Thoracic aorta (tissue), 2 donors: ENCODE measurements at regions not wholly inside any gene's neighbourhood (a gene's known extent, or its start where the extent isn't known, plus 50 kb on each side); places are given as distances from the start of the nearest gene placed in this dataset.

Experiments
- ATAC-seq: fragments of 150-250 bp; one replicate; pipeline ENCODE4 v1.8.0; 2017; ENCODE audit warnings: low read depth; ENCODE audit not compliant: insufficient number of reproducible peaks, low FRiP score
- DNase-seq: peaks from one replicate; pipeline ENCODE4 v3.0.0-alpha.2; 2020; ENCODE audit warnings: low spot score
- H3K27ac ChIP-seq, 2 donors: fragments of 200-600 bp; sonication (generic); 1 replicate in 1 of 2; 2 replicates in 1 of 2; pipeline ENCODE4 v1.5.1; 2016; ENCODE audit warnings: mild to moderate bottlenecking in 2 of 2, moderate library complexity in 2 of 2
- H3K27me3 ChIP-seq: fragments of 200-600 bp; sonication (generic); replicated peaks from 2 replicates; pipeline ENCODE4 v1.6.0; 2016; ENCODE audit warnings: mild to moderate bottlenecking; ENCODE audit not compliant: insufficient read depth
- H3K36me3 ChIP-seq: fragments of 200-600 bp; sonication (generic); one replicate; pipeline ENCODE4 v1.5.1; 2016
- H3K4me1 ChIP-seq, 2 donors: fragments of 200-600 bp; sonication (generic); 1 replicate in 1 of 2; 2 replicates in 1 of 2; pipeline versions ENCODE4 v1.5.1 to v1.6.0; 2016; ENCODE audit warnings: low read depth in 2 of 2, mild to moderate bottlenecking in 1 of 2; ENCODE audit not compliant: control insufficient read depth in 1 of 2
- H3K4me3 ChIP-seq: fragments of 200-600 bp; sonication (generic); 2 replicates; pipeline ENCODE4 v1.5.1; 2016; ENCODE audit warnings: mild to moderate bottlenecking
- H3K9me3 ChIP-seq: fragments of 200-600 bp; sonication (generic); 2 replicates; pipeline ENCODE4 v1.5.1; 2016
- TF ChIP-seq, protein P1 (sequence below): fragments of 200-600 bp; sonication (generic); IDR thresholded peaks from one replicate; pipeline ENCODE4 v1.5.1; 2019; ENCODE audit warnings: antibody characterized with exemption

- no peaks in the 10 kb centered on the region for H3K36me3 ChIP-seq
- no peaks in the 10 kb centered on the region for H3K4me1 ChIP-seq
- DNase-seq (no peak), ATAC-seq (no peak)
- TF ChIP-seq, protein P1, sequence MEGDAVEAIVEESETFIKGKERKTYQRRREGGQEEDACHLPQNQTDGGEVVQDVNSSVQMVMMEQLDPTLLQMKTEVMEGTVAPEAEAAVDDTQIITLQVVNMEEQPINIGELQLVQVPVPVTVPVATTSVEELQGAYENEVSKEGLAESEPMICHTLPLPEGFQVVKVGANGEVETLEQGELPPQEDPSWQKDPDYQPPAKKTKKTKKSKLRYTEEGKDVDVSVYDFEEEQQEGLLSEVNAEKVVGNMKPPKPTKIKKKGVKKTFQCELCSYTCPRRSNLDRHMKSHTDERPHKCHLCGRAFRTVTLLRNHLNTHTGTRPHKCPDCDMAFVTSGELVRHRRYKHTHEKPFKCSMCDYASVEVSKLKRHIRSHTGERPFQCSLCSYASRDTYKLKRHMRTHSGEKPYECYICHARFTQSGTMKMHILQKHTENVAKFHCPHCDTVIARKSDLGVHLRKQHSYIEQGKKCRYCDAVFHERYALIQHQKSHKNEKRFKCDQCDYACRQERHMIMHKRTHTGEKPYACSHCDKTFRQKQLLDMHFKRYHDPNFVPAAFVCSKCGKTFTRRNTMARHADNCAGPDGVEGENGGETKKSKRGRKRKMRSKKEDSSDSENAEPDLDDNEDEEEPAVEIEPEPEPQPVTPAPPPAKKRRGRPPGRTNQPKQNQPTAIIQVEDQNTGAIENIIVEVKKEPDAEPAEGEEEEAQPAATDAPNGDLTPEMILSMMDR, result no peak
- H3K27ac ChIP-seq, result no peak overlapping the region
- H3K27me3 ChIP-seq, result no peaks in the 10 kb centered on the region
- H3K9me3 ChIP-seq, result no peaks in the 10 kb centered on the region
- H3K4me3 ChIP-seq, result no peak overlapping the region
These were observed 420.5 kb downstream of the STK39 start for GRCh38 chr2:167826906-167827305.

GRCh38 chr2:167825664-167826063, 421.7 kb downstream of the STK39 start:
- Histone ChIP-seq H3K27ac (no peak overlapping the region), H3K9me3 (no peaks in the 10 kb centered on the region), H3K36me3 (no peaks in the 10 kb centered on the region), H3K27me3 (no peaks in the 10 kb centered on the region), H3K4me1 (no peaks in the 10 kb centered on the region), H3K4me3 (no peak overlapping the region)
- DNase-seq, result no peak
- TF ChIP-seq, protein P1, result no peak
- no peak for ATAC-seq

DNA sequence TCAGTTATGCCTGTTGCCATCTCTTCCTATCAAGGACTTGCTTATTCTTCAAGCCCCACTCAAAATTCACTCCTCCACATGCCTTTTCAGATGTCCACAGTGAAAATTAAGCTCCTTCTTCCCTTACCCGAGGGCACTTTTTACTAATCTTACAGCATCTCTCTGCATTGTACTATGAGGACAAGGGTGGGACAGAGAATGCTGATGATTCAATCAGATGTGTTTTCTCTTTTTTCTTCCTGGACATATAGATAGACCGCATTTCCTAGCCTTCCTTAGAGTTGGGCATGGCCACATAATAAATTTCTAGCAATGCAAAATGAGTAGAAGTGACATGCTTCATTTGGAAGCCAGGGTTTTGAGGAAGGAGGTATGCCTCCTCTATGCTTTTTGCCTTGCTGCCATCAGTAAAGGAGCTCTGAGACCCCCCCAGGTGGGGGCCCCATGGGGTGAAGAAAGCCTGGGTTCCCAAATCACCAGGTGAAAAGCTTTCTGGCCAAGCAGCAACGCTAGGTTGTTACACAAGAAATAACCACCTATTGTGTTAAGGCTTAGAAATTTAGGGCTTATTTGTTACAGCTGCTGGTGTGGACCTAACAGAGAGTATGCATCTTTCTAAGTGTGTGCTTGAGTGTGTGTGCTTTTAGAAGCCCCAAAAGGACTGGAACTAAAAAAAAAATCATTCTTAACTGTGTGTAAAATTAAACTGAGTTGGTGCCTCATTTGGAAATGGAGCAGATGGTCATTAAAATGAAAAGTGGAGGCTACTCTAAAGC, 424.5 kb downstream of the STK39 start:
- H3K9me3 ChIP-seq, result no peaks in the 10 kb centered on the region
- ATAC-seq, result no peak
- TF ChIP-seq, protein P1, result no peak

GRCh38 chr2:167820488-167820887, 426.9 kb downstream of the STK39 start:
- Histone ChIP-seq H3K27me3 (no peaks in the 10 kb centered on the region), H3K9me3 (no peaks in the 10 kb centered on the region), H3K4me3 (no peak overlapping the region), H3K4me1 (no peaks in the 10 kb centered on the region), H3K36me3 (no peaks in the 10 kb centered on the region), H3K27ac (no peak overlapping the region)
- TF ChIP-seq, protein P1, result no peak
- DNase-seq (no peak), ATAC-seq (no peak)

More for the DNA sequence above, 424.5 kb downstream of the STK39 start:
- H3K27me3 ChIP-seq, result no peaks in the 10 kb centered on the region
- no peaks in the 10 kb centered on the region for H3K4me1 ChIP-seq
- no peak overlapping the region for H3K4me3 ChIP-seq
- no peaks in the 10 kb centered on the region for H3K36me3 ChIP-seq
- no peak overlapping the region for H3K27ac ChIP-seq
- DNase-seq, result no peak

- Histone ChIP-seq H3K27ac (no peak overlapping the region), H3K4me3 (no peak overlapping the region), H3K36me3 (no peaks in the 10 kb centered on the region), H3K9me3 (no peaks in the 10 kb centered on the region), H3K4me1 (no peaks in the 10 kb centered on the region), H3K27me3 (no peaks in the 10 kb centered on the region)
- TF ChIP-seq, protein P1, result no peak
- DNase-seq, result no peak
- no peak for ATAC-seq
These were observed 428.9 kb downstream of the STK39 start for GRCh38 chr2:167818521-167818920.
